HEK293 (cell line): ENCODE measurements at regions not wholly inside any gene's neighbourhood (a gene's known extent, or its start where the extent isn't known, plus 50 kb on each side); places are given as distances from the start of the nearest gene placed in this dataset.

Source experiments
- ZNF140 ChIP-seq: fragments of 450-650 bp; formaldehyde crosslinking; IDR thresholded peaks from 2 replicates; pipeline ENCODE4 v1.5.1; 2016; ENCODE audit warnings: missing biosample characterization, missing genetic modification characterization
- TF ChIP-seq, protein P1 (sequence below): fragments of 450-650 bp; formaldehyde crosslinking; IDR thresholded peaks from 2 replicates; pipeline ENCODE4 v1.5.1; 2016; ENCODE audit warnings: missing biosample characterization, missing genetic modification characterization

DNA sequence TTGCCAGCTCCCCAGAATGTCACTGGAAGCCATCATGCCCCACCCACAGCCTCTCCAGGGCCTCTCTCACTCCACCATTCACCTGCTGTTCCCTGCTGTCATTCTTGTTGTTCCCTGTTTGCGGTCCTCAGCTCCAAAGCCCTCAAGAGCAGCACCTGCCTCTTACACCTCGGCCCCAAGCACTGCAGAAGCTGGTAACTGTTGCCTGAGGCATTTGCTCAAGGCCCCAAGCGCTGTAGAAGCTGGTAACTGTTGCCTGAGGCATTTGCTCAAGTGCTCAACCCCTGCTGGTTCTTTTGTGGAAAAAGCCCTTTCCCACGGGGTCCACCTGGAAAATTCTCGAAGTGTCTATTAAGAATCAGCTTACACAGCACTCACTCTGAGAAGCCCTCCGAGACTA lies 78.0 kb downstream of the ARL6IP4 start:
- TF ChIP-seq, protein P1, sequence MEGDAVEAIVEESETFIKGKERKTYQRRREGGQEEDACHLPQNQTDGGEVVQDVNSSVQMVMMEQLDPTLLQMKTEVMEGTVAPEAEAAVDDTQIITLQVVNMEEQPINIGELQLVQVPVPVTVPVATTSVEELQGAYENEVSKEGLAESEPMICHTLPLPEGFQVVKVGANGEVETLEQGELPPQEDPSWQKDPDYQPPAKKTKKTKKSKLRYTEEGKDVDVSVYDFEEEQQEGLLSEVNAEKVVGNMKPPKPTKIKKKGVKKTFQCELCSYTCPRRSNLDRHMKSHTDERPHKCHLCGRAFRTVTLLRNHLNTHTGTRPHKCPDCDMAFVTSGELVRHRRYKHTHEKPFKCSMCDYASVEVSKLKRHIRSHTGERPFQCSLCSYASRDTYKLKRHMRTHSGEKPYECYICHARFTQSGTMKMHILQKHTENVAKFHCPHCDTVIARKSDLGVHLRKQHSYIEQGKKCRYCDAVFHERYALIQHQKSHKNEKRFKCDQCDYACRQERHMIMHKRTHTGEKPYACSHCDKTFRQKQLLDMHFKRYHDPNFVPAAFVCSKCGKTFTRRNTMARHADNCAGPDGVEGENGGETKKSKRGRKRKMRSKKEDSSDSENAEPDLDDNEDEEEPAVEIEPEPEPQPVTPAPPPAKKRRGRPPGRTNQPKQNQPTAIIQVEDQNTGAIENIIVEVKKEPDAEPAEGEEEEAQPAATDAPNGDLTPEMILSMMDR, result no peak
- no peak for TF ChIP-seq ZNF140 (tag by site-specific recombination)
